GM19467 (cell line): ENCODE measurements at regions not wholly inside any gene's neighbourhood (a gene's known extent, or its start where the extent isn't known, plus 50 kb on each side); places are given as distances from the start of the nearest gene placed in this dataset.

Source experiments
- ATAC-seq: cut with Tn5 transposase; IDR thresholded peaks from one replicate; pipeline ENCODE4 v1.9.1; 2021; ENCODE audit warnings: mild to moderate bottlenecking, moderate library complexity; ENCODE audit not compliant: unreplicated experiment

GRCh38 chr18:72194072-72194471, 350.1 kb downstream of the CBLN2 start:
- ATAC-seq: no peak

GRCh38 chr18:72187956-72188355, 356.2 kb downstream of the CBLN2 start:
- no peak for ATAC-seq

GRCh38 chr18:72181241-72181764, 362.8 kb downstream of the CBLN2 start:
- no peak for ATAC-seq

- no peak for ATAC-seq
Observed at GRCh38 chr18:72180689-72181088, 363.5 kb downstream of the CBLN2 start.

- ATAC-seq: no peak
Observed at GRCh38 chr18:72174972-72175649, 369.0 kb downstream of the CBLN2 start.

GRCh38 chr18:72171596-72171995, 372.5 kb downstream of the CBLN2 start:
- ATAC-seq: no peak

GRCh38 chr18:72161691-72162090, 382.5 kb downstream of the CBLN2 start:
- no peak for ATAC-seq

- ATAC-seq: no peak
Observed at GRCh38 chr18:72160510-72161445, 383.4 kb downstream of the CBLN2 start.

GRCh38 chr18:72155327-72155726, 388.8 kb downstream of the CBLN2 start:
- no peak for ATAC-seq

- no peak for ATAC-seq
Observed at GRCh38 chr18:72154926-72155325, 389.2 kb downstream of the CBLN2 start.

GRCh38 chr18:72152935-72153334, 391.2 kb downstream of the CBLN2 start:
- ATAC-seq: no peak

GRCh38 chr18:72147830-72148229, 396.3 kb downstream of the CBLN2 start:
- no peak for ATAC-seq

- no peak for ATAC-seq
Observed at GRCh38 chr18:72140007-72140406, 404.1 kb downstream of the CBLN2 start.

- no peak for ATAC-seq
Observed at GRCh38 chr18:72128649-72129048, 415.5 kb downstream of the CBLN2 start.

- no peak for ATAC-seq
Observed at GRCh38 chr18:72122103-72122502, 422.0 kb downstream of the CBLN2 start.

GRCh38 chr18:72119082-72119481, 425.1 kb downstream of the CBLN2 start:
- no peak for ATAC-seq

- no peak for ATAC-seq
Observed at GRCh38 chr18:72114801-72115594, 429.1 kb downstream of the CBLN2 start.

GRCh38 chr18:72107647-72108383, 436.3 kb downstream of the CBLN2 start:
- no peak for ATAC-seq

- ATAC-seq: no peak
Observed at GRCh38 chr18:72104851-72105250, 439.3 kb downstream of the CBLN2 start.

- no peak for ATAC-seq
Observed at GRCh38 chr18:72102412-72102811, 441.7 kb downstream of the CBLN2 start.
